ENCODE measurements at regions not wholly inside any gene's neighbourhood (a gene's known extent, or its start where the extent isn't known, plus 50 kb on each side); places are given as distances from the start of the nearest gene placed in this dataset.

- H3K27ac ChIP-seq (ENCODE audit: low read length): no peak overlapping the region
- H3K4me1 ChIP-seq (ENCODE audit: control insufficient read depth, low read depth, low read length): no peaks in the 10 kb centered on the region
- H3K27me3 ChIP-seq (ENCODE audit: control insufficient read depth, insufficient read depth, low read length): no peaks in the 10 kb centered on the region
- no peaks in the 10 kb centered on the region for H3K36me3 ChIP-seq (ENCODE audit: control insufficient read depth, low read depth, low read length)
- no peak overlapping the region for H3K9ac ChIP-seq (ENCODE audit: low read length)
- H3K9me3 ChIP-seq (ENCODE audit: control insufficient read depth, low read depth, low read length): no peaks in the 10 kb centered on the region
- no peak overlapping the region for H3K4me3 ChIP-seq (ENCODE audit: low read length)
These were observed 177.3 kb upstream of the SLC10A2 start for GRCh38 chr13:103243495-103243894.

DNA sequence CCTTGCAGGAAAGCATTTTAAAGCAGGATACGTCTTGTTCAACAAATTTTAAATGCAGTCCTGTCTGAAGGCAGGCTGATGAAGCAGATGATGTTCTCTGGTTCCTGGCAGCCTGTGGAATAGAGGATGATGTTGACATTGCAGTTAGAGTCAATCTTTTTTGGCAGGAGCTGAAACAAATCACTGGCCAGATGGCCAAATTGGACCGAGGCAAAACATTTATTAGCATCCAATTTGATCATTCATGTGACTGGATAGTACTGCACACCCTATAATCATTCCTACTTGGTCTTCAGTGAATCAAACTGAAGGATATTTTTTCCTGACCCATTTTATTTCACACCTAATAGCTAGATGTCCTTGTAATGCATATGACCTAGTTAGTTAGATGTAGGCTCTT lies 172.2 kb upstream of the SLC10A2 start:
- no peak overlapping the region for H3K9ac ChIP-seq (ENCODE audit: low read length)
- H3K27me3 ChIP-seq (ENCODE audit: control insufficient read depth, insufficient read depth, low read length): no peaks in the 10 kb centered on the region
- no peaks in the 10 kb centered on the region for H3K36me3 ChIP-seq (ENCODE audit: control insufficient read depth, low read depth, low read length)
- no peaks in the 10 kb centered on the region for H3K9me3 ChIP-seq (ENCODE audit: control insufficient read depth, low read depth, low read length)
- H3K4me1 ChIP-seq (ENCODE audit: control insufficient read depth, low read depth, low read length): no peaks in the 10 kb centered on the region
- H3K27ac ChIP-seq (ENCODE audit: low read length): no peak overlapping the region
- H3K4me3 ChIP-seq (ENCODE audit: low read length): no peak overlapping the region

DNA sequence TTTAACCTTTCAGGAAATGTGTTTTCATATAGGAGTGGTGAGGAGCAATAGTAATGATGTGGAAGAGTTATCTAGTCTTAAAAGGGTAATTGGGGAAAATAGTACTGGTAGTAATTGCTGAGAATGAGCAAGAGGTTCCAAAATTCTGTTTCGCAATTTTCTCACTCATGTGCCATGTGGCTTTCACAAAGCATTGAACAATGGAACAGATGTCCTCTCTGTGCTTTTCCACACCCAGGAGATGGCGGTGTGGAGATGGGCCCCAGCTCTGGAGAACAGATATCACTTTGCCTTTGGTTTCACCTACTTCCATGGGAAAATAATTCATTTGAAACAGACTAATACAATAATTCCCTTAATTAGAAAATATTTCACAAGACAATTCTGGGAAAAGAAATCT lies 170.0 kb upstream of the SLC10A2 start:
- Histone ChIP-seq H3K9ac (ENCODE audit: low read length) (no peak overlapping the region), H3K4me1 (ENCODE audit: control insufficient read depth, low read depth, low read length) (no peaks in the 10 kb centered on the region), H3K27ac (ENCODE audit: low read length) (no peak overlapping the region), H3K36me3 (ENCODE audit: control insufficient read depth, low read depth, low read length) (no peaks in the 10 kb centered on the region), H3K9me3 (ENCODE audit: control insufficient read depth, low read depth, low read length) (no peaks in the 10 kb centered on the region), H3K4me3 (ENCODE audit: low read length) (no peak overlapping the region), H3K27me3 (ENCODE audit: control insufficient read depth, insufficient read depth, low read length) (no peaks in the 10 kb centered on the region)

DNA sequence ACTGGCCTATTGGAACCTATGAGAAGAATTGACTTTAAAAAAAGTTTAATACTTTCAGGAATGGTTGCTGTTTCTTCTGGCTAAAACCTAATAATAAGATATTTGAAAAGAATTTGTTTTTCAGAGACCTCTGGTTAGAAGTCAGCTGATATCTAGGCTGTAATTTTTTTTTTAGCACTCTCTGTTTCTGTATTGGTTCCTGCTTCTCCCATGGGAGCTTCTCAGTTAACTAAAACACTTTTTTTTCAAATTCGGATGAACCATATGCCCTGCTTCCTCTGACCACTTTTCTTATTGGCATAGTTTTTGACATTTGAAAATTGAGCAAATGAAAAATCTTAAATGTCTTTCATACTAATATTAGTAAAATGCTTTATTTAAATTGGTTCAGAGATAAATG lies 163.5 kb upstream of the SLC10A2 start:
- Histone ChIP-seq H3K4me1 (ENCODE audit: control insufficient read depth, low read depth, low read length) (no peaks in the 10 kb centered on the region), H3K36me3 (ENCODE audit: control insufficient read depth, low read depth, low read length) (no peaks in the 10 kb centered on the region), H3K9ac (ENCODE audit: low read length) (no peak overlapping the region), H3K9me3 (ENCODE audit: control insufficient read depth, low read depth, low read length) (no peaks in the 10 kb centered on the region), H3K27me3 (ENCODE audit: control insufficient read depth, insufficient read depth, low read length) (no peaks in the 10 kb centered on the region), H3K4me3 (ENCODE audit: low read length) (no peak overlapping the region), H3K27ac (ENCODE audit: low read length) (no peak overlapping the region)

- Histone ChIP-seq H3K36me3 (ENCODE audit: control insufficient read depth, low read depth, low read length) (no peaks in the 10 kb centered on the region), H3K9me3 (ENCODE audit: control insufficient read depth, low read depth, low read length) (no peaks in the 10 kb centered on the region), H3K27me3 (ENCODE audit: control insufficient read depth, insufficient read depth, low read length) (no peaks in the 10 kb centered on the region), H3K4me3 (ENCODE audit: low read length) (no peak overlapping the region), H3K4me1 (ENCODE audit: control insufficient read depth, low read depth, low read length) (no peaks in the 10 kb centered on the region), H3K9ac (ENCODE audit: low read length) (no peak overlapping the region), H3K27ac (ENCODE audit: low read length) (no peak overlapping the region)
These were observed 158.6 kb upstream of the SLC10A2 start for GRCh38 chr13:103224804-103225203.

DNA sequence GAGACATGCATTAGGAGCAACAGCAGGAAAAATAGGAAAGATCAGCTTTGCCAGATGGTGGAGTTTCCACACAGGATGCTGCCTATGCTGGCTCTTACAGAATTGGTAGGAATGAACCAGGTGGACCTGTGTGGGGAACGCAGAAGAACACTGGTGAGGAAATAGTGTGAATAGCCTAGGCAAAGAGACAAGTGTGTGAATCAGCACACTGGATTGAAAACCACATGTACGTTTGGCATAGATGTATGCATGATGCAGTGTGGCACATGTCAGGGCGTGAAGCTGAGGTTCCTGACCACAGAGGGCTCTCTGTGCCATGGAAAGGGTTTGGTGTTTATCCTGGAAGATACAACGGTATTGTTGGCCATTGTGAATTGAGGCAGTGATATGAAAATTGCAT lies 156.5 kb upstream of the SLC10A2 start:
- Histone ChIP-seq H3K27me3 (ENCODE audit: control insufficient read depth, insufficient read depth, low read length) (no peaks in the 10 kb centered on the region), H3K9me3 (ENCODE audit: control insufficient read depth, low read depth, low read length) (no peaks in the 10 kb centered on the region), H3K36me3 (ENCODE audit: control insufficient read depth, low read depth, low read length) (no peaks in the 10 kb centered on the region), H3K9ac (ENCODE audit: low read length) (no peak overlapping the region), H3K4me3 (ENCODE audit: low read length) (no peak overlapping the region), H3K4me1 (ENCODE audit: control insufficient read depth, low read depth, low read length) (no peaks in the 10 kb centered on the region), H3K27ac (ENCODE audit: low read length) (no peak overlapping the region)

GRCh38 chr13:103218253-103218652 lies 152.0 kb upstream of the SLC10A2 start:
- Histone ChIP-seq H3K9ac (ENCODE audit: low read length) (no peak overlapping the region), H3K27ac (ENCODE audit: low read length) (no peak overlapping the region), H3K27me3 (ENCODE audit: control insufficient read depth, insufficient read depth, low read length) (no peaks in the 10 kb centered on the region), H3K36me3 (ENCODE audit: control insufficient read depth, low read depth, low read length) (no peaks in the 10 kb centered on the region), H3K4me1 (ENCODE audit: control insufficient read depth, low read depth, low read length) (no peaks in the 10 kb centered on the region), H3K4me3 (ENCODE audit: low read length) (no peak overlapping the region), H3K9me3 (ENCODE audit: control insufficient read depth, low read depth, low read length) (no peaks in the 10 kb centered on the region)

DNA sequence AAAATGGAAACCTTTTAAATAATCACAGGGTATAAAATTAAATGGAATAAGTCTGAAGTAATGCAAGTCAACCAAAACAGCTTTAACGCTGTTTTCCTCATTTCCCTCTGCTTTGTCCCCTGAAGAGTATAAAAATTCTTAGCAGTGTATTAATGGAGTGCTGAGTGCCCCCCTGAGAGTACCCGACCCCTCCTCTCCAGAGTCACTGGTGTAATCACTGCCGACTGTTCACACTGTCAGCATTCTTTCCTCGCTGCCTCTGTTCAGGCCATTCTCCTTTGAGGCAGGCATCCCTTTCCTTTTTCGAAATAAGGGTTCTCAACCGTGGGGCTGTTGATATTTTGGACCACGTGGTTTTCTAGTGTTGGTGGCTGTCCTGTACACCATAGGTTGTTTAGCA lies 146.9 kb upstream of the SLC10A2 start:
- no peaks in the 10 kb centered on the region for H3K4me1 ChIP-seq (ENCODE audit: control insufficient read depth, low read depth, low read length)

GRCh38 chr13:103210348-103210747 lies 144.1 kb upstream of the SLC10A2 start:
- Histone ChIP-seq H3K4me1 (ENCODE audit: control insufficient read depth, low read depth, low read length) (no peaks in the 10 kb centered on the region), H3K27me3 (ENCODE audit: control insufficient read depth, insufficient read depth, low read length) (no peaks in the 10 kb centered on the region), H3K9ac (ENCODE audit: low read length) (no peak overlapping the region), H3K9me3 (ENCODE audit: control insufficient read depth, low read depth, low read length) (no peaks in the 10 kb centered on the region), H3K4me3 (ENCODE audit: low read length) (no peak overlapping the region), H3K27ac (ENCODE audit: low read length) (no peak overlapping the region), H3K36me3 (ENCODE audit: control insufficient read depth, low read depth, low read length) (no peaks in the 10 kb centered on the region)

More for the DNA sequence above, 146.9 kb upstream of the SLC10A2 start:
- Histone ChIP-seq H3K4me3 (ENCODE audit: low read length) (no peak overlapping the region), H3K9me3 (ENCODE audit: control insufficient read depth, low read depth, low read length) (no peaks in the 10 kb centered on the region), H3K36me3 (ENCODE audit: control insufficient read depth, low read depth, low read length) (no peaks in the 10 kb centered on the region), H3K27ac (ENCODE audit: low read length) (no peak overlapping the region), H3K9ac (ENCODE audit: low read length) (no peak overlapping the region), H3K27me3 (ENCODE audit: control insufficient read depth, insufficient read depth, low read length) (no peaks in the 10 kb centered on the region)

DNA sequence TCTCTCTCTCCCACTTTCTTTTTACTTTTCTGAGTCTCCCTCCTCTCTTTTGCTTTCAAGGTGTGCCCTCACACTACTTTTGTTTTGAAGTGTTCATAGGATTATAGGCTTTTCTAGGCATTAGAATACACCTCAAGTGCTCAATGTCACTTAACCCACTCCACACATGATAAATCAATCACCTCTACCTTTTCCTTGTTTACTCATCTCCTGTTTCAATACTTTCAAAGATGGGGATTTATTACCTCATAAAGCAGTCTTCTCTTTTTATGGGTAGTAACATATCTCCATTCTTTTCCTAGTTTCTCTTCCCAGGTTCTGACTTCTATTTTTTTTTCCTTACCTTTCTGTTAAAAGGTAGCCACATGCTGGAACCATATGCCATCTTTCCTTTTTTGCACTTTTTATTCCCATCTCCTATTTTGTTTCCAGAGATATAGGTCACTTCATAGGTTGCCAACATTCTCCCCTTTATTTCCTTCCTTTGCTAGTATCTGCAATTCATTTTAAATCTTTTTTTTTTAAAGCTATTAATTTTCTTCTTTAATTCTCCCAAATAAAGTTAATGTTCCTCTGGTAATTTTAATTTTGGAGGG lies 137.6 kb upstream of the SLC10A2 start:
- H3K4me1 ChIP-seq (ENCODE audit: control insufficient read depth, low read depth, low read length): no peaks in the 10 kb centered on the region
- no peaks in the 10 kb centered on the region for H3K36me3 ChIP-seq (ENCODE audit: control insufficient read depth, low read depth, low read length)
- no peak overlapping the region for H3K4me3 ChIP-seq (ENCODE audit: low read length)
- H3K9me3 ChIP-seq (ENCODE audit: control insufficient read depth, low read depth, low read length): no peaks in the 10 kb centered on the region
- no peak overlapping the region for H3K27ac ChIP-seq (ENCODE audit: low read length)
- H3K9ac ChIP-seq (ENCODE audit: low read length): no peak overlapping the region
- H3K27me3 ChIP-seq (ENCODE audit: control insufficient read depth, insufficient read depth, low read length): no peaks in the 10 kb centered on the region

DNA sequence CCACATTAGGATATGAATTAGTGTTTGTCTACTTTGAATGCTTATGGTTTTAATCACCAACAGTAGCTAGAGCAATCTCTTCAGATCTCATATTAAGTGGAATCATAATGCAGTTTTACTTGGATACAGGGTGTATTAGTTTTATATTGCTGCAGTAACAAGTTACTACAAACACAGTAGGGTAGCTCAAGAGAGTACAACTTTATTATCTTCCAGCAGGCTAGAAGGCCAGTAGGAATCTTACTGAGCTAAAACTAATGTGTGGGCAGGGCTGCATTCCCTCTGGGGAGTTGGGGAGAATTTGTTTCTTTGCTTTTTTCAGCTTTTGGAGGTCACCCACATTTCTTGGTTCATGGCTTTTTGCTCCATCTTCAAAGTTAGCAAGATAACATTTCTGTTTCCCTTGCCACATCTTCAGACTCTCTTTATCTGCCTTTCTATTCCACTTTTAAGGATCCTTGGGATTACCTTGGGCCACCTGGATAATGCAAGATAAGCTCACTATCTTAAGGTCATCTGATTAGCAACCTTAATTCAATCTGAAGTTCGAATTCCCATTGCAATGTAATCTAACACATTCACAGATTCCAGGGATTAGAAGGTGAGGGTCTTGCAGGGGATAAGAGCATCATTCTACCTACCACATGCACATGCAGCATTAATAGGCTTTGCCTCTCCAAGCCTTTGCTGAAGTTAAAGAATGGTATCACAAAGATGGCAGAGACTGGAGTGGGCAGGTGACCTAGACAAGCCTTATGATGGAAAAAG lies 134.1 kb upstream of the SLC10A2 start:
- Histone ChIP-seq H3K27me3 (ENCODE audit: control insufficient read depth, insufficient read depth, low read length) (no peaks in the 10 kb centered on the region), H3K9me3 (ENCODE audit: control insufficient read depth, low read depth, low read length) (no peaks in the 10 kb centered on the region), H3K4me3 (ENCODE audit: low read length) (no peak overlapping the region), H3K36me3 (ENCODE audit: control insufficient read depth, low read depth, low read length) (no peaks in the 10 kb centered on the region), H3K4me1 (ENCODE audit: control insufficient read depth, low read depth, low read length) (no peaks in the 10 kb centered on the region), H3K27ac (ENCODE audit: low read length) (no peak overlapping the region), H3K9ac (ENCODE audit: low read length) (no peak overlapping the region)
